Naive B cell (primary cell): ENCODE measurements at regions not wholly inside any gene's neighbourhood (a gene's known extent, or its start where the extent isn't known, plus 50 kb on each side); places are given as distances from the start of the nearest gene placed in this dataset.

Experiments
- ATAC-seq, 2 donors: fragments of 150-1000 bp; cut with Tn5 transposase; 2 replicates each; pipeline ENCODE4 v1.10.0; 2021; ENCODE audit warnings: low read depth in 2 of 2, mild to moderate bottlenecking in 2 of 2, moderate library complexity in 2 of 2
- DNase-seq: peaks from one replicate; pipeline ENCODE4 v3.0.0; 2022
- H3K27ac Mint-ChIP-seq, 6 donors: one replicate each; pipeline ENCODE4 v1.8.0; 2020 to 2022; ENCODE audit warnings: mild to moderate bottlenecking in 6 of 6, mixed read lengths in 6 of 6, moderate library complexity in 5 of 6, inconsistent platforms in 2 of 6
- H3K27me3 Mint-ChIP-seq, 3 donors: one replicate each; pipeline ENCODE4 v1.8.0; 2021 to 2022; ENCODE audit warnings: mixed read lengths in 3 of 3, mild to moderate bottlenecking in 1 of 3
- H3K36me3 Mint-ChIP-seq, 2 donors: one replicate each; pipeline ENCODE4 v1.8.0; 2020 to 2022; ENCODE audit warnings: mixed read lengths in 2 of 2, inconsistent platforms in 1 of 2, mild to moderate bottlenecking in 1 of 2
- H3K4me1 Mint-ChIP-seq, 3 donors: one replicate each; pipeline ENCODE4 v1.8.0; 2020 to 2022; ENCODE audit warnings: mixed read lengths in 3 of 3, inconsistent platforms in 1 of 3, mild to moderate bottlenecking in 1 of 3, moderate library complexity in 1 of 3
- H3K4me3 Mint-ChIP-seq, 8 donors: one replicate each; pipeline ENCODE4 v1.8.0; 2020 to 2022; ENCODE audit warnings: mild to moderate bottlenecking in 8 of 8, mixed read lengths in 8 of 8, moderate library complexity in 8 of 8, inconsistent platforms in 2 of 8
- H3K9me3 Mint-ChIP-seq, 7 donors: one replicate each; pipeline ENCODE4 v1.8.0; 2020 to 2022; ENCODE audit warnings: mixed read lengths in 7 of 7, mild to moderate bottlenecking in 5 of 7, inconsistent platforms in 2 of 7, moderate library complexity in 1 of 7

GRCh38 chr2:6080932-6081753, 389.0 kb downstream of the SOX11 start:
- H3K27me3 Mint-ChIP-seq, result peaks cover 0 to 4% (median 0%) of the 10 kb centered on the region in 3 donors
- peaks cover 0 to 4% (median 0%) of the 10 kb centered on the region in 7 donors for H3K9me3 Mint-ChIP-seq
- H3K4me1 Mint-ChIP-seq, result no peaks in the 10 kb centered on the region
- no peak overlapping the region for H3K4me3 Mint-ChIP-seq
- no peak overlapping the region for H3K27ac Mint-ChIP-seq
- ATAC-seq (no peak), DNase-seq (no peak)
- H3K36me3 Mint-ChIP-seq, result no peaks in the 10 kb centered on the region

DNA sequence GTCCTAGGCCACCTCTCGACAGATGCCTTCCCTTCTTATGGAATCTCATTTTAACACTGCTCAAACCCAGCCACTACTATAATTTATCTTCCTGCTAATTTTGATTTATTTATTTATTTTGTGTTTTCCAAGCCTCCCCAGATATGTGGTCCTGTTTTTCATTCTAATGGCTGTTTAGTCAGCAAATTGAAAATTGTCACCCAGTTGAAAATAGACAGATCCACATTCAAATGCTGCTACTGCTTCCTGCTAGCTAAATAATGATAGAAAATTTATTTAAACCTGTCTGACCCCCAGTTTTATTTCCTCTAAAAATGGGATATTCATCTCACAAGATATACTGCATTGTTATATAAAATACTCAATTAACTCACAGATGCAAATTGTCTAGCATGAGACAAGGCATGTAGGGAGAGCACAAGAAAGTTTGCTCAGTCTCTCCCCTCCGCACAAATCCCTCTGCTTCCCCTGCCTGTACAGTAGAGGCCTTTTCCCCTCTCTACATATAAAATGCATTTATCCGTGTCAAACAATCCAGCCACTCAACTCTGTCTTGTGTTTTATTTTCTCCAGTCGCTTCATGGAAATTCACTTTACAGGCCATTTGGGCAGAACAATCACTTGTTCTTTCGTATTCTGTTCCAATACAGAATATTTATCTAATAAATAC, 389.9 kb downstream of the SOX11 start:
- ATAC-seq (no peak), DNase-seq (no peak)
- Mint-ChIP-seq H3K4me1 (no peaks in the 10 kb centered on the region), H3K36me3 (no peaks in the 10 kb centered on the region), H3K9me3 (peaks cover 0 to 5% (median 0%) of the 10 kb centered on the region in 7 donors), H3K27ac (no peak overlapping the region), H3K27me3 (peaks cover 0 to 4% (median 0%) of the 10 kb centered on the region in 3 donors), H3K4me3 (no peak overlapping the region)

DNA sequence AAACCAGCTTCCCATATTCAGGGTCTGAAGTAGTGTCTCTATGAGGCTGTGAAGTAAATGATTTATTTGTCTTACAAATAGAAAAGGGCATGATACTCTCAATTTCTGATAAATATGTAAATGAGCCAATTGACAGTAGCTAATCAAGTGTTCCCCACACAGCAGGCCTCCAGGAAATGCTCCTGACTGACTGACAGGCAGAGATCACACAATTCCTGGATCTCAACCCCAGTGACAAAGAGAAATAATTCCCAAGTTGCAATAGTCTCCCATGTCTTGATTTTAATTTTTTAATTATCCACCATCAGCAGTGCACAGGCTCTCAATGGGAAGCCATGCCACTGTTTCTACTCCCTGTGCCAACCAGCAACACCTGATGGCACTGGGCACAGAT, 390.4 kb downstream of the SOX11 start:
- no peaks in the 10 kb centered on the region for H3K4me1 Mint-ChIP-seq
- H3K4me3 Mint-ChIP-seq, result no peak overlapping the region
- ATAC-seq, result no peak
- H3K27ac Mint-ChIP-seq, result no peak overlapping the region
- no peak for DNase-seq
- H3K36me3 Mint-ChIP-seq, result no peaks in the 10 kb centered on the region
- peaks cover 0 to 4% (median 0%) of the 10 kb centered on the region in 3 donors for H3K27me3 Mint-ChIP-seq
- peaks cover 0 to 9% (median 0%) of the 10 kb centered on the region in 7 donors for H3K9me3 Mint-ChIP-seq

- no peak for ATAC-seq
- H3K4me1 Mint-ChIP-seq, result no peaks in the 10 kb centered on the region
- DNase-seq, result no peak
- H3K4me3 Mint-ChIP-seq, result no peak overlapping the region
- H3K27me3 Mint-ChIP-seq, result peaks cover 0 to 4% (median 0%) of the 10 kb centered on the region in 3 donors
- H3K27ac Mint-ChIP-seq, result no peak overlapping the region
- H3K36me3 Mint-ChIP-seq, result no peaks in the 10 kb centered on the region
- H3K9me3 Mint-ChIP-seq, result peaks cover 0 to 9% (median 0%) of the 10 kb centered on the region in 7 donors
Observed at GRCh38 chr2:6083136-6083535, 391.0 kb downstream of the SOX11 start.

DNA sequence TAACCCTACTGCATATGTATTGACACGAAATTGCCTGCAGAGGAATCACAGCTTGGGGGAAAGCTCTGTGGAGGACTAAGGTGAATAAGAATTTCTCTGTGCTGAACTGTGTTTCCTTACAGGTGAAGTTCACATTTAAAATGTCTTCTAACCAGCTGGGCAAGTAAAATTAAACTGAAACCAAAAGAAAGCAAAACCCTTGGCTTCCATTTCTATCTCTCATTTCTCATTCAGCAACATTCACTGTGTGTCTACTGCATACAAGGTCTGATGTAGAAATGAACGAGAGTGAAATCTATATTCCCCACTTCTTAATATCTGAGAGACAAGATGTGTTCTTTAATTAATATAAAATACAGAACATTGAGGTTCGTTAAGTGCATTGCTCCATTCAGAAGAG, 397.3 kb downstream of the SOX11 start:
- no peak for ATAC-seq

DNA sequence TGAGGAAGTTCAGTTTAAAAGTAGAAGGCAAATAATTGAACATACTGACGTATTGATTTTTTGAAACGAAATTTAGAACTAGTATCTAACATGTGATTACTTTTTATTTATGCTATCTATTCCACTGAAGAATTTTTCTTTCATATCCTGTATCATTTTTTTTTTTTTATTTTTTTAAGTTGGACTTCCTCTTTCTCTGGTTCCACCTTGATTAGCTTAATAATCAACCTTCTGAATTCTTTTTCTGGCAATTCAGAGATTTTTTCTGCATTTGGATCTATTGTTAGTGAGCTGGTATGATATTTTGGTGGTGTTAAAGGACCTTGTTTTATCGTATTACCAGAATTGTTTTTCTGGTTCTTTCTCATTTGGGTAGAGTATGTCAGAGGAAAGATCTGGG, 411.2 kb downstream of the SOX11 start:
- H3K36me3 Mint-ChIP-seq, result no peaks in the 10 kb centered on the region
- H3K27ac Mint-ChIP-seq, result no peak overlapping the region
- H3K9me3 Mint-ChIP-seq, result peaks cover 0 to 3% (median 0%) of the 10 kb centered on the region in 7 donors
- H3K4me3 Mint-ChIP-seq, result no peak overlapping the region
- DNase-seq (no peak), ATAC-seq (no peak)
- peaks cover 0 to 10% (median 0%) of the 10 kb centered on the region in 3 donors for H3K4me1 Mint-ChIP-seq
- H3K27me3 Mint-ChIP-seq, result peaks cover 6 to 20% (median 8%) of the 10 kb centered on the region in 3 donors

More for the DNA sequence above, 397.3 kb downstream of the SOX11 start:
- Mint-ChIP-seq H3K27ac (no peak overlapping the region), H3K27me3 (no peaks in the 10 kb centered on the region), H3K4me1 (no peaks in the 10 kb centered on the region), H3K9me3 (peaks cover 0 to 5% (median 0%) of the 10 kb centered on the region in 7 donors), H3K4me3 (no peak overlapping the region), H3K36me3 (no peaks in the 10 kb centered on the region)
- no peak for DNase-seq

DNA sequence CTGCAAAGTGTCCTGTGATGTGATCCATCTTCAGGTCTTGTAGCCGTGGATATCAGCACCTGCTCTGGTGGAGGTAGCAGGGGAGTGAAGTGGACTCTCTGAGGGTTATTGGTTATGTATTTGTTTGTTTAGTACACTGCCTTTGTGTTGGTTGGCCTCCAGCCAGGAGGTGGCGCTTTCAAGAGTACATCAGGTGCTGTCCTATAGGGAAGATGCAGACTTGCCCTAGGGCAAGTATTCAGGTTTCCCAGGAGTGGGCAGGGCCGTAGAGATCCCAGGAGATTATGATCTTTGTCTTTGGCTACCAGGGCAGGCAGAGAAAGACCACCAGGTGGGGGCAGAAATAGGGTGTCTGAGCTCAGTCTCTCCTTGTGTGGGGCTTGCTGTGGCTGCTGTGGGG, 411.8 kb downstream of the SOX11 start:
- Mint-ChIP-seq H3K4me3 (no peak overlapping the region), H3K4me1 (peaks cover 0 to 10% (median 0%) of the 10 kb centered on the region in 3 donors), H3K27ac (no peak overlapping the region), H3K27me3 (peaks cover 6 to 22% (median 11%) of the 10 kb centered on the region in 3 donors), H3K9me3 (peaks cover 0 to 3% (median 0%) of the 10 kb centered on the region in 7 donors), H3K36me3 (no peaks in the 10 kb centered on the region)
- ATAC-seq, result no peak
- DNase-seq, result no peak

- H3K4me3 Mint-ChIP-seq, result no peak overlapping the region
- ATAC-seq, result no peak
- H3K9me3 Mint-ChIP-seq, result peaks cover 0 to 3% (median 0%) of the 10 kb centered on the region in 7 donors
- peaks cover 6 to 24% (median 21%) of the 10 kb centered on the region in 3 donors for H3K27me3 Mint-ChIP-seq
- DNase-seq, result no peak
- no peaks in the 10 kb centered on the region for H3K36me3 Mint-ChIP-seq
- H3K27ac Mint-ChIP-seq, result no peak overlapping the region
- H3K4me1 Mint-ChIP-seq, result peaks cover 0 to 10% (median 0%) of the 10 kb centered on the region in 3 donors
Observed at GRCh38 chr2:6107290-6107689, 415.1 kb downstream of the SOX11 start.

GRCh38 chr2:6109831-6110230, 417.6 kb downstream of the SOX11 start:
- Mint-ChIP-seq H3K27me3 (peaks cover 6 to 21% (median 10%) of the 10 kb centered on the region in 3 donors), H3K4me3 (no peak overlapping the region), H3K27ac (no peak overlapping the region), H3K9me3 (peaks cover 0 to 2% (median 0%) of the 10 kb centered on the region in 7 donors), H3K36me3 (no peaks in the 10 kb centered on the region), H3K4me1 (no peaks in the 10 kb centered on the region)
- DNase-seq (no peak), ATAC-seq (no peak)

- Mint-ChIP-seq H3K4me3 (no peak overlapping the region), H3K36me3 (no peaks in the 10 kb centered on the region), H3K9me3 (peaks cover 0 to 2% (median 0%) of the 10 kb centered on the region in 7 donors), H3K4me1 (no peaks in the 10 kb centered on the region), H3K27ac (no peak overlapping the region), H3K27me3 (peaks cover 0 to 13% (median 10%) of the 10 kb centered on the region in 3 donors)
- no peak for ATAC-seq
- no peak for DNase-seq
Observed at GRCh38 chr2:6111781-6112261, 419.6 kb downstream of the SOX11 start.

DNA sequence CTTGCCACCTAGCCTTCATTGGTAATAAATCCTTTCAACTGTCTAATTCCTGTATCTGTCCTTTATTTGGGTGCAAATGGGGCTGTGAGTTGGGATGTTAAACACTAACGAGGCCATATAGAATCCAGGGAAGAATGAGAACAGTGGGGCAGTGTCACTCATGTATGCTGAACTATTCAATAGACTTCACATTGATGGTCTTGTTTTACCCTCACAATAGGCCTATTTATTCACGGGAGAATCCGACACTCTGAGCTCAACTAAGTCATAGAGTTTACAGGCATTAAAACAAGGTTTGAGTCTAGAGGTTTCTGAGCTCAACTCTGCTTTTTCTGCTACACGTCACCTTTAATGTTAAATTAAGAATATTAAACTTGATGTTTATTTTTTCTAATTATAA, 421.6 kb downstream of the SOX11 start:
- Mint-ChIP-seq H3K36me3 (no peaks in the 10 kb centered on the region), H3K4me3 (no peak overlapping the region), H3K27me3 (peaks cover 0 to 11% (median 10%) of the 10 kb centered on the region in 3 donors), H3K27ac (no peak overlapping the region), H3K4me1 (no peaks in the 10 kb centered on the region), H3K9me3 (peaks cover 0 to 2% (median 0%) of the 10 kb centered on the region in 7 donors)
- ATAC-seq, result no peak
- no peak for DNase-seq

DNA sequence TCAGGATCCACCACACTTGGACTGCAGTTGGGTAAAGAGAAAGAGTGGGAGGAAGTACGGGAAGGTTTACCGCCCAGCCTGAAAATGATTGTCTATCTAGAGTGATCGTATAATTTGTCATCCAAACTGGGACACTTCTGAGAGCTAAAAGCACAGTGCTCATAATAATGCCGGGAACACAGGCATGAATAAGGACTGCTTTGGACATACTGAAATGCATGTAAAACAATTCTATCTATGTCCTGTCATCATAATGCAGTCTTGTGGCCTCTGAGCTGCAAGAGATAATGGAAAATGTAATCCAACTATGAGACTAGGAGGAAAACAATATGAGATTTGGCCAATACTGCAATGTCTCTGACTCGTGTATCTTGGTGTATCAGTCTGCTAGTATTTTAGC, 435.5 kb downstream of the SOX11 start:
- no peaks in the 10 kb centered on the region for H3K36me3 Mint-ChIP-seq
- H3K27ac Mint-ChIP-seq, result no peak overlapping the region
- no peak for ATAC-seq
- no peak overlapping the region for H3K4me3 Mint-ChIP-seq
- peaks cover 0 to 2% (median 0%) of the 10 kb centered on the region in 3 donors for H3K4me1 Mint-ChIP-seq
- H3K27me3 Mint-ChIP-seq, result peaks cover 0 to 6% (median 4%) of the 10 kb centered on the region in 3 donors
- peaks cover 0 to 5% (median 0%) of the 10 kb centered on the region in 7 donors for H3K9me3 Mint-ChIP-seq
- no peak for DNase-seq

- Mint-ChIP-seq H3K27me3 (no peaks in the 10 kb centered on the region), H3K4me1 (no peaks in the 10 kb centered on the region), H3K9me3 (peaks cover 3 to 28% (median 8%) of the 10 kb centered on the region in 7 donors), H3K4me3 (no peak overlapping the region), H3K36me3 (peaks cover 0 to 7% of the 10 kb centered on the region in 2 donors), H3K27ac (peak overlapping the region in 1 of 6 donors; percentile 6)
- no peak for DNase-seq
- ATAC-seq, result no peak
Observed at GRCh38 chr2:6139142-6139541, 447.0 kb downstream of the SOX11 start.
